ENCODE measurements at regions not wholly inside any gene's neighbourhood (a gene's known extent, or its start where the extent isn't known, plus 50 kb on each side); places are given as distances from the start of the nearest gene placed in this dataset.

DNA sequence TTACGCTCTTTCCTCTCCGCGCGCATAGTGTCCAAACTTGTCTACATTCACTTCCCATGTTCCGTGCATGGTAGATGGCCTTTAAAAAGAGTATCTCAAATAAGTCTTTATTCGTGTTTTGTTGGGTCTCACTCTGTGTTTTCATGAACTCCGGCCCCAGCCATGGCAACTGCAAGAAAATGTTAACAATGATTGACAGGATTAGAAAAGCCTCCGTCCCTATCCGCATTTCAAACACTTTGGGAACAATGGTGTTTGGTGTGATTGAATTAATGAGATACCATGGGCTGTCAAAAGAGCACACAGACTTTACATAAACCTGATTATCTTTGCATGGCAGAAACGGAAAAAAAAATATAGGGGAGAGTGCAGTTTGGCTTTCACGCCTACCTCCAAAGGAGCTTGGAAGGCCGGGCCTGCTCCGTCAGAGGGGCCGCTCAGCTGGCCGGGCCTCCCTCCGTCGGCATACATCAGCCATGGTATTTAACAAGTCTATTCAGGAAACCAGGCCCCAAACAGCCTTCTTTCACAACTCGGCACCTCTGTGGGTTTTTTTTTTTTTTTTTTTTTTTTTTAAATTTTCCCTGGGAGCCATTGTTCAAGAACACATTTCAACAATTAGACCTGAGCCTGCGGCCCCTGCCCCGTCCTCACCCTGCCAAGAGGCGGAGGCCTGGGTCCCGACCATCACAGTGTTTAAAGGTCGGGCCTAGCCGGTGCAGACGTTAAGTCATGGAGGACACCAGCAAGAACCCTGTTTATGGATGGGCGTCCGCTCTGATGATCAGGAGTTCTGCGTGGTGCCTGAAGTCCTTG lies 323.8 kb upstream of the IRX4 start:
- DNase-seq (ENCODE audit: low read depth, low spot score): no peak

DNA sequence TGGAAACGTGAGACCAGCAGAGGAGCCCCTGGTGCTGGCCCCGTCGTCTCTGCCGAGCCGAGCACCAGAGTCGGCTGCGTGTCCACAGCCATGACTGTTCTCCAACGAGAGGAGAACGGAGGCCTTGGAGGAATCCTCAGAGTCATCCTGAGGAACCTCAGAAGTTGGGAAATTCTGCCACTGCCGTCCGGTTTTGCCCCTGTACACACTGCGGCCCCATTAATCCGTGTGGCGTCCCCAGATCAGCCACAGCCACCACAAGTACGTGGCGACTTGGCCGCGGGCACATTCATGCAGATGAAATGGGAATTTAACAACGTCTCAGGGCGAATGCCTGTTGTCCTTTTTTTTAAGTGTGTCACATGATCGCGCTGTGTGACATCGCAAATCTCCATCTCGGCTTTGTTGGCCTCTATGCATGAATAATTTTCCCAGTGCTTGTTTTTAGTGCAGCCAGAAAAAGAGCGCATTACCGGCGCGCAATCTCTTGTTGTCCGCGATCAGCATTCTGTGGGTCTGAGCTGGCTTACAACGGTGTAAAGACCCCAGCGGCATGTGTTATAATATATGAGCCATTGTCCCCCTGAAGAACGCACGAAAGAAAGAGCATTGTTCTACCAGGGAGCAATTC lies 323.0 kb upstream of the IRX4 start:
- DNase-seq (ENCODE audit: low read depth, low spot score): no peak

DNA sequence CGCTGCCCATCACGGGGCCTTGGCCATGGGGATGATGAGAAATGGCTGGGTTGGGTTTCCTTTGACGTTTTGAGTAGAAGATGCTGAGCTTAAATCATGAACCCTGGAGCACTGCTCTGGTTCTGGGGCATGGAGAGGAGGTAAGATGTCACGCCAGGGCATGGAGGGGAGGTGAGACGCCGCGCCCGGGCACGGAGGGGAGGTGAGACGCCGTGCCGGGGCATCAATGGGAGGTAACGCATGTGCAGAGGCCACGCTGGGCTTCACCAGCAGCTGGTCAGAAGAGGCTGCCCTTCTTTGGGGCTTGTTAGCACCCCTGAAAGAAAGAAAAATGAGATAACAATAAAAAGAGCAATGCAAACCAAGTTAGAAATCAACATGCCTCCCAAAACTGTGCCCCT lies 322.5 kb upstream of the IRX4 start:
- DNase-seq (ENCODE audit: low read depth, low spot score): no peak

DNA sequence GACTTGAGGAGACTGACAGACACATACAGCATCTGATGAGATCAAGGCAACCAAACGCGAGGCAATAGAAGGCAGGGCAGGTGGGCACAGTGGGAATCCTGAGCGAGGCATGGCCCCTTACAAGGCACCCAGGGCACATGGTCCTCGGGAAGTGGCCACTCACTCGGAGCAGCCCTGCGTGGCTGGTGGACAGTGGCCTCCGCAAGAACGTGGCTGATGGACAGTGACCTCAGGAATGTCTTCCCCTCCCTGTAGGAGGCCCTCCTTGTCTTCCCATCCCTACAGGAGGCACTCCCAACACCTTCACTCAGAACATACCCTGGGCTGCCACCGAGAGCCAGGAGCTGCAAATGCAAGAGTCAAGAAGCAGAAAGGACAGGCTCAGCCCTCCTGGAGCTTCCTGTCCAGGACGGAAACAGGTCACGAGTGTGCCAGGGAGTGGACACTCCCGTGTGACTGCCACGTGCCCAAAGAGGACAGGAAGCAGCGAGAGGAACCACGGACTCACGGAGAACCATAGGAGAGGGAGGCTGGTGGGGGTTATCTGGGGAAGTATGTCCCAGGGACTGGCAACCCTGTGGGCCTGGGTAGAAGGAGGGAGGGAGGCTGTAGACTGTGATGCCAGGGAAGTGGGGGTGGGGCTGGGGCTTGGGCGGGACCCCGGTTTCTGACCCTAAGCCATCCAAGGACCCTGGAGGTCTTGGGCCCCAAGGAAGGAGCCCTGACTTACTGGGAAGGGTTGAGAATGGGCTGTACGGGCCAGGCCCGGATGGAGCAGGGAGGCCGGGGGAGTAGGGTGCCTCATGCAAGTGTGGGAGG lies 321.9 kb upstream of the IRX4 start:
- no peak for DNase-seq (ENCODE audit: low read depth, low spot score)

DNA sequence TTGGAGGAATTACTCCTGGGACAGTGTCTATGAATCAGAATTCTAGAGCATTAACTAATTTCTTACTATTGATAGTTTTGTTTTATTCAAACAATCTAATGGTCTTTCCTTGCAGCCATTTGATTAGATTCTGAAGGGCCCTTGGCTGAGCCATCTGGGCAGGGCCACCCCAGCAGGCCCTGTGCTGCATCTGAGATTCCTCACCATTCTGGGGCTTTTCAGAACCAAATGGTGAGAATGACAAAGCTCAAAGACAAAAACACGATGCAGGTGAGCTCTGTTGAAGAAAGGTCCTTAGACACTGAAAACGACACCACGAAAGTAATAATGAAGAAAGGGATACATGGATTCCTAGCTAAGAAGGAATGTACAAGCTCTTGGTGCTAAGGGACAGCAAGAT lies 321.0 kb upstream of the IRX4 start:
- no peak for DNase-seq (ENCODE audit: low read depth, low spot score)

DNA sequence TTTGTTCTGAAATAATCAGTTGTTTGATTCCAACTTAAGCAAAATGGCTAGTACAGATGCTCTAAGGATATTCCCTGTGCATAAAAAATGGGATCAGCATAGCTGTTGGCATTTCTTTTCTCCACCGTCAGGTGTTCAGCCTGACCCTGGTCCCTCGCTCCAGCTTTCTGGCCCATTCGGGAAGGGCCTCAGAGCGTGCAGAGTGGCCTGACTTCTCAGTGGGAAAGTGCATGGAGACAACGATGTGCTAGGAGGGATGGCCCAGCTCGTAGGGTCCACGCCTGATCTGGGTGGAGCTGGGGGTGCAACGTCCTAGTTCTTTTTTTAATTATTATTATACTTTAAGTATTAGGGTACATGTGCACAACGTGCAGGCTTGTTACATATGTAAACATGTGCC lies 319.1 kb upstream of the IRX4 start:
- no peak for DNase-seq (ENCODE audit: low read depth, low spot score)

DNA sequence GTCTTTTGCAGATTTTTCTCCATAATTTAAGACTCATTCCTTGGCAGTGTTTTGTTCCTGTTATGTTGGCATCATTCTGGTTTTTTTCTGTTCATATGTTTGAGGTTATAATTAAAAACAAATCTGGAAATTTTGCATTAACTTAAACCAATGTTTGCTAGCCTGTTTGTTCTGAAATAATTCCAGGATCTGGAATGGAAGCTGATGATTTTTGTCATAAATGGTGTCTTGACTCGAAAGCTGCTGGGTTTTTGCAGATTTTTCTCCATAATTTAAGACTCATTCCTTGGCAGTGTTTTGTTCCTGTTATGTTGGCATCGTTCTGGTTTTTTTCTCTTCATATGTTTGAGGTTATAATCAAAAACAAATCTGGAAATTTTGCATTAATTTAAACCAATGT lies 318.7 kb upstream of the IRX4 start:
- DNase-seq (ENCODE audit: low read depth, low spot score): no peak

DNA sequence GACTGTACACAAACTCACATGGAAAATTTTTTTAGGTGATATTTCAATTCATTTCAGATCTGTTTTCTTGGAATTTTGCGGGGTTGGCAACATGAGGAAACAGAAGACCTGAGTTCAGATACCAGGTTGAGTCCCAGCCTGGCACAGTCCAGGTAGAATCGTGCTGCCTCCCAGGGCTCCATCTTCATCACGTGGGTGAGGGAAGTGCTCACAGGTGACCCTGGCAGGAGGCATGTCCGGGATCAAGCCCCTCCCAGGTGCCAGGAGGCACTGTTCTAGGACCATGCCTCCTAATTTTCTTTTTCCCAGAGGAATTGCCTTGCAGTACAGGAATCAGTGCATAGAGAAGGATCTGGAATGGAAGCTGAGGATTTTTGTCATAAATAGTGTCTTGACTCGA lies 318.3 kb upstream of the IRX4 start:
- no peak for DNase-seq (ENCODE audit: low read depth, low spot score)

DNA sequence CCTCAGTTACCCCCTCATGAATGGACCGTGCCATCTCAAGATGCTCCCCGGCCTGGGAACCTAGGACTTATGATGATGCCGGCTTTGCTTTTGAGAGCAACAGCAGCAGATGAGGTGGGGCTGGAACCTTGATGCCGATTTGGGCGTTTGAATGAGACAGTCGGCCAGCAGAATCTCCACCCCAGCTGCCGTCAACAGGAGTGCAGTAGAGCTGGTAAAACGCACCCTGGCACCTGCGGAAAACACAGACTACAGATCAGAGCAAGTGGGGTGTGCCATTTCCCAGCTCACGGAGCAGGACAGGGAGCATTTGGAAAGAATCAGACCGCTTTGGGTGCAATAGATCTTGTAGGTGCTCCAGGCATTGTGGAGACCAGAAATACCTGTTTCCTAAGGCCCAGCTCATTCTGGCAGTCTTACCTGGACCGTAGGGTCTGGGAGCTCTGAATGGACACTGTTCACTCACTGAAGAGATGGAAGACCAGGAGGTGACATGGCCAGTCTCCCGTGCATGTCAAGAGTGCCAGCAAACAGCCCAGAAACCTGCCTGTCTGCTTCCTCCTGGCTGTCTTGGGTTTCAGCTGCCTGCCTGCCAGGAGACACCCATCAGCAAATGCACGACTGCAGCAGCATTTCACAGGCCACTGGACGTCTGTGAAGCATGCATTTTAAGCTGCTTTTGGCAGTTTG lies 317.7 kb upstream of the IRX4 start:
- no peak for DNase-seq (ENCODE audit: low read depth, low spot score)

DNA sequence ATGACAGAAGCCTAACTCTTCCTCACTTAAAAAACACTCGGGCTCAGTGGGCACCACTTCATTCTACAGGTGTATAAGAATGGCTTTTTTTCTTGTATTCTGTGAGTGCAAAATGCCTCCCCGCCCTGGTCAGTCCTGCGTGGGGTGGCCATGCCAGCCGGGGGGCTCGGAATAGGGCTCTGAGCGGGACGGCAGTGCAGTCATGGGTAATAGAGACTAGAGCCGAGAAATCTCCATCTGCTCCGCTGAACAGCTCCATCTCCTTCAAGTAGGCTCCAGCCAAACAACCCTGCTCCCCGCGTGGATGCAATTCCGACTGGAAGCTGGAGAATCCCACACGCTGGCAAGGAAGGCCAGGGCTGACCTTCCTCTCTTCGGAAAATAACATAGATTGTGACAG lies 317.0 kb upstream of the IRX4 start:
- DNase-seq (ENCODE audit: low read depth, low spot score): no peak

DNA sequence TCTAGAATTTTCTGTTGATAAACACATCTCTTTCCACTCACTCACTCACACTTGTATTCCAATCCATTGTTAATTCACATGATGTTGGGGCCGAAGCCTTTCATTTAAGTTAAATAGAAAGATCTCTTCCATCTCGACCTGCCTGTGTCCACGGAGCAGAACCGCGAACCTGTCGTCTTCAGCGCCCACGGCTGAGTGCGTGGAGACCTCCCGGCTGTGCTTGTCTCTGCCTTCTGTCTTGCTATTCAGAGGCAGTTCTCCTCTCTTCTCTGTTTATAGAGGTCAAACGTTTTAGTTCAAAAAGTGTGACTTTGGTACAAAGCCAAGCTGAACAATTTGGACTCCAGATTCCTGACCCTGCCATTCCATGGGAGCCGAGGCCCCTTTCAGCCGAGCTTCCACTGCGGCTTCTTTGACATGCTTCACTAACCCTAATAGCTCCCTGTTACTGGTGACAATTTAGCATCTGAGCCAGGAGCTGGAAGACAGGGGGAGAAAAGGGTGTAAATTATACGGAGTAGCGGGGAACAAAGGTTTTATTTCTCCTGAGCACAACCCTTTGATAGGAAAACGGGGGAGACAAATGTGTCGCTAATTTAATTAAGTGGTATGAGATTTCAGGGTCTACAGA lies 314.4 kb upstream of the IRX4 start:
- DNase-seq (ENCODE audit: low read depth, low spot score): no peak

DNA sequence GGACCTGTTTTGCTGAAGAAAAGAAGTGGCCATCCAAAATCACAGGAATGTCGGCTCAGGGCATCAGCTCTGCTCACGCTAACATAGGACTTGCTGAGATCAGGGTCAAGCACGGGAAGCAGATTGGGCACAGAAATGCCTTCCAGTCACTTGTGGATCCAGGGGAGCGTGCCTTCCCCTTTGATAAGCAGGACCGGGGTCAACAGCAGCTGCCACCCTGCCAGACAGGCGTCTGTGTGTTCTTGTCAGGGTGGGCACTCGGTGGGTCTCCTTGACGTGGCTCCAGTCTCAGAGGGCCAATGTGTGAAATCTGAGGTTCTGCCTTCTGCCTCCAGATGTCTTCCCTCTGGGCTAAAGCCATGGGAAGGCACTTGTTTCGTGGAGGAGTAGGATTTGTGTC lies 313.7 kb upstream of the IRX4 start:
- DNase-seq (ENCODE audit: low read depth, low spot score): no peak

DNA sequence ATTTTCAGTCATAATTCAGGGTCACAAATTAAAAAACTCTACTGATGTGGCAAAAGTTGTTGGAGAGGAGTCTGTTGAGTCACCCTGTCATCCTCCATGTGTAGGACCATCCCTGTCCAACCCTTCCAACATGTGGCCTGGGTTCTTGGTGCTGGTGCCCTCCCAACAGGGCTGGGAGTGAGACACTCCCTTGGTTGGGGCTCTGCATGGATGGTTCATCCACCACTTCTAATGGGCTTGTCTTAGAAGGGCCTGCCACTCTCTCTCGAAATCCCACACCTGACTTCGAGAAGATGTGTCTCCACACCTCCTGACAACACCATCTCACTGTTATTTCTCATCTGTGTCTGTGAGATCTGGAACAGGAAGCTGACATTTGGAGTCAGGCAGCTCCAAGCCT lies 312.2 kb upstream of the IRX4 start:
- DNase-seq (ENCODE audit: low read depth, low spot score): no peak

DNA sequence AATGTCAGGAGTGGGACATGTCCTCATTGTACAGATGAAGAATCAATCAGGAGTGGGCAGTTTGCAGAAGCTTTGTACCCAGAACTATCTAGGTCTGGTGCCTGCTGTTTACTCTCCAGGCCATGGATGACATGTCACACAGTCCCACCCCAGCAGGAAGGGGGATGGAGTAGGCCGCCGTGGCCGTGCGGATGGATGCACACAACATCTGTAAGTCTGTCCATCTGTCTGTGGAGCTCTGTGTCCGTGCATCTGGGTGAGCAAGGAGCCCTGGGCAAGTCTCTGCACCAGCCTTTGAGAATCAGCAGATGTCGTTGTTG lies 311.5 kb upstream of the IRX4 start:
- no peak for DNase-seq (ENCODE audit: low read depth, low spot score)

DNA sequence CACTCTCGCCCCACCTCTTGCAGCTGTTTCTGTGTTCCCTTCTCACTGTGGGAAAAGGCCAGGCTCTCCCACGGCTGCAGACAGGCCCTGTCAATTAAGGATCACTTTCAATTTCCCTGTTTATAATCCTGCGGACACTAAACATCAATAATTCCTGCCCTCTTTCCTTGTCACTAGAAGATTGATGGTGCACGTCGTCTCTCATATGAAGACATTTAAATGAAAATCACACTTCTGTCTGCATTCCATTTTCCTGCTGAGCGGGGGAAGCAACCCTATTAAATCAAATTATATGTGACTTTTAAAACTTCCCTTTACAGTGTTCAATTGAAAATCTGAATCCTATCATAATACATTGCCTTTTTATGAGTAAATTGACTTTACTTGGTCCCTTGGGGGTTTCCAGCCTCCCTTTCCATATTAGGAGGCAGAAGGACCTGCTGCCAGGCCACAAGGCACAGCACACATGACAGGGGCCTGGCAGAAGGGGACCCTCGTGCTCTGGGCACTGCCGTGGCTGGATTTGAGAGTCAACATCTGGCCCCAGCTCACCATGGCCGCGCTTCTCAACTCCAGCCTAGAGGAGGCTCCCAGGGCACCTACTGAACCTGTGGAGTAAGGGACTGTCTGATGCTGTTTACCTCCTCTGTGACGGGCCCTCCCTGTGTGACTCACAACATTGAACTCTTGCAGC lies 311.0 kb upstream of the IRX4 start:
- DNase-seq (ENCODE audit: low read depth, low spot score): no peak

DNA sequence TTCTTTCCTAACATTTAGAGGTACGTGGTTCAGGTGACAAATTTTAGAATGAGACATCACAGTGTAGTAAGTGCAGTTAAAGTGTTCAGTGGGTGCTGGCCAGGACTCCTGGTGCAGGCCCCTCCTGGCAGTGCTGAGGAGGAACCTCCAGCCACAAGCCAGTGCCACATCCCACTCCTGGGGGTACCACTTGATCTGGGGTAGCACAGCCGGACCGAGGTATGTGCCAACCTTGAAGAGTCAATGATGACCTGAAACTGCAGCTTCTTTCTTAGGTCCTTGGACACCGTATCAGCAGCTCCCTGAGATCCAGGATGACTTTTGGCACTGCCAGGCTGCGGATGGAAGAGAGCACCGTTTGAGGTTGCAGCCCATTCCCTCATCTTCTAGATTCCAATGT lies 310.4 kb upstream of the IRX4 start:
- no peak for DNase-seq (ENCODE audit: low read depth, low spot score)

DNA sequence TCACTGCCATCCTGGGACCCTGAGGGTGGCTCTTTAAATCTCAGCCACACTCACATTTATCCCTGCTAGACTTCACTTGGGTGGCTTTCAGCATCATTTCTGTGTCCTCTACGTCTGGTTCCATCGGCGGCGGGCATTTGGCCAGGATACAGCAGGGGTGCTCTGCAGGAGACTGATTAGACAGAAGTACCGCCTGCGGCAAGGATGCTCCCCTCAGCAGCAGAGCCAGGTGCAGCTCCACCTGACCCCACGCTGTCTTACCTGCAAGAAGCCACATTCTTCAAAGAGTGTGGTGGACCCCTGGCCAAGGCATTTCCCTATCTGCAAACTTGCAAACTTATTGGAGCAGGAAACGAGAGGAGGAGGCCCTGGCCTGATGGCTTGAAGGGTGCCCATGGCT lies 309.8 kb upstream of the IRX4 start:
- no peak for DNase-seq (ENCODE audit: low read depth, low spot score)

DNA sequence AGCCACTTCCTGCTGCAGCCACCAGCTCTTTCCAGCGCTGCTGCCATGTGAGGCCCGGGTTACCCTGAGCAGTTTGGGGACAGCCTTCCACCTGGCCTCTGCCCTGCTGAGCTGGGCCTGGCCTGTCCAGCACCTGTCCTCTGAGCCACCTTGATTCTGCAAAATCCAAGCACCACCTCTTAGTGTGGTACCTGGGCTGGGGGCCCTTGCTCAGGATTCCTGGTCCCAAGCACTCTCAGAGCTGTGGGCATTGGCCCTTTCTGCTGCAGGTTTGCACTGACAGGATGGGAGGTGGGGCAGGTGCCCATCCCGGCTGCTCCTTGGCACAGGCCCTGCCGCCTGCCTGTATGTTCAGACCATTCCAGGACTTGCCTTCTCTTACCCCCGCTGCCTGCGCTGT lies 309.2 kb upstream of the IRX4 start:
- no peak for DNase-seq (ENCODE audit: low read depth, low spot score)

DNA sequence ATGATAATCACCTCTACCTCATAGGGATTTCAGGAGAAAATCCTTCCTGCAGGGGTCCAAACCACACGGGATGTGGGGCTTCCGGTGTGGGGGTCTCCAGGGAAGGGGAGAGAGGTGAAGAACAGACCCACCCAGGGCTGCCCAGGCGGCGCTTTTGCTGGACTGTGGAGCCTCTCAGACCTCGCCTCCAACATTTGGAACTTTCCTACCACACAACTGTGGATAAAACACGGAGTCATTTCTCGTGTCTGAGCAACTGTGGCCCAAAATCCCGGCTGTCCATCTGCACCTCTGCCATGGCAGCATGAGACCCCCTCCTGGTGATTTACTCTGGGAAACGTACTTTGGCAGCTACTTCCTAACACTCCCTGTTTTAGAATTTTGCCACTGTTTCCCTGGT lies 307.8 kb upstream of the IRX4 start:
- no peak for DNase-seq (ENCODE audit: low read depth, low spot score)

DNA sequence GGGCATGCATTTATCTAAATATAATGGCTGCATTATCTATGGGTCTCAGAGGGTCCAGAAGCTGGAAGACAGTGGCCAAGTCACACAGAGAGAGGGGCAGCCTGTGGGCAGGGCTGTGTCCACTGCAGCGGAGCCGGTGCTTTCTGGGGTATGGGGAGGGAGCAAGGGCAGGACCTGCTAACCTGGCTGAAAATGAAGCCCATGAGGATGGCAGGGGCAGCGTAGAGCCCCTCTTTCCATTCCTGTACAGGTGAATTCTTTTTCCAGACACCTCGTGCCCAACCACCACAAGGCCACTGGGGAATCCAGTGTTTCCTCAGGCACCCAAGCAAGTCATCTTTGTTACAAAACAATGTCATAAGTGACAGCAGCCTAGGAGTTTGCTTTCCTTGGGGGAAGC lies 305.9 kb upstream of the IRX4 start:
- DNase-seq (ENCODE audit: low read depth, low spot score): no peak

DNA sequence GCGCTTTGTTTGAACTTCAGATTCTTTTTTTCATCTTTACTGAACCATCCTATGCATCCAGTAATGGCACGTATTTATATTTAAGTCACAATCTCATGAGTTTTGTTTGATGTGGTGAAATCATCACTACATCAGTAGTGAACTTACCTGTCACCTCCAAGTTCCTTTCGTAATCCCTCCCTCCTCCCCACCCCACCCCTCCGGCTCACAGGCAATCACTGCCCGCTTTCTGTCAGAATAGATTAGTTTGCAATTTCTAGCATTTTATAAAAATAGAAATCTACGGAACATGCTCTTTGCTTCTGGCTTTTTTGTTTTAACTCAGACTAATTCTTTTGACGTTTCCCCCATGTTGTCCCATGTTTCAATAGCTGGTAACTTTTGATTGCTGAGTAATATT lies 305.4 kb upstream of the IRX4 start:
- DNase-seq (ENCODE audit: low read depth, low spot score): no peak
